Gastrocnemius medialis (tissue), 4 donors: ENCODE measurements at regions not wholly inside any gene's neighbourhood (a gene's known extent, or its start where the extent isn't known, plus 50 kb on each side); places are given as distances from the start of the nearest gene placed in this dataset.

Experiments used
- ATAC-seq, 2 donors: fragments of 150-250 bp; one replicate each; pipeline ENCODE4 v1.9.1; 2016
- DNase-seq, 2 donors: peaks; one replicate each; pipeline ENCODE4 v3.0.0-alpha.2; 2019
- H3K27ac ChIP-seq, 4 donors: fragments of 200-600 bp; sonication (generic); 1 replicate in 1 of 4; 2 replicates in 3 of 4; pipeline ENCODE4 v1.5.1; 2016 to 2018; ENCODE audit warnings: mild to moderate bottlenecking in 2 of 4, moderate library complexity in 1 of 4
- H3K27me3 ChIP-seq, 3 donors: fragments of 200-600 bp; sonication (generic) in 2 of 3; 1 replicate in 1 of 3; 2 replicates in 2 of 3; pipeline versions ENCODE4 v1.5.1 to v1.6.0; 2016 to 2019; ENCODE audit warnings: mild to moderate bottlenecking in 1 of 3, moderate library complexity in 1 of 3
- H3K36me3 ChIP-seq, 2 donors: fragments of 200-600 bp; sonication (generic) in 1 of 2; one replicate each; pipeline ENCODE4 v1.5.1; 2017 to 2018
- H3K4me1 ChIP-seq, 2 donors: fragments of 200-600 bp; sonication (generic) in 1 of 2; one replicate each; pipeline ENCODE4 v1.5.1; 2016 to 2017; ENCODE audit warnings: mild to moderate bottlenecking in 2 of 2
- H3K4me3 ChIP-seq, 4 donors: fragments of 200-600 bp; sonication (generic) in 3 of 4; 1 replicate in 1 of 4; 2 replicates in 3 of 4; pipeline ENCODE4 v1.5.1; 2016 to 2019; ENCODE audit warnings: mild to moderate bottlenecking in 2 of 4
- H3K9me3 ChIP-seq, 3 donors: fragments of 200-600 bp; sonication (generic) in 2 of 3; 1 replicate in 1 of 3; 2 replicates in 2 of 3; pipeline ENCODE4 v1.5.1; 2016 to 2019
- POLR2A ChIP-seq, 2 donors: fragments of 450-650 bp; IDR thresholded peaks; one replicate each; pipeline ENCODE4 v1.6.1; 2017; ENCODE audit warnings: antibody characterized with exemption in 2 of 2, mild to moderate bottlenecking in 2 of 2, moderate library complexity in 2 of 2
- in situ Hi-C, 4 donors: fragments of 200-750 bp; cut with MboI; loops; one replicate each; pipeline versions ENCODE4 v1.15.0 to v1.8.0; 2017; ENCODE audit warnings: low sequenced_read_pairs in 4 of 4
- intact Hi-C: fragments of 100-400 bp; cut with DNase I; formaldehyde crosslinking; loops from one replicate; pipeline ENCODE4 v1.15.1; 2023; ENCODE audit warnings: low total_unique reads
- TF ChIP-seq, protein P1 (sequence below), 5 experiments: fragments of 450-650 bp in 3 of 5; fragments of 200-600 bp in 2 of 5; sonication (generic) in 2 of 5; IDR thresholded peaks in 4 of 5; conservative IDR thresholded peaks in 1 of 5; 1 replicate in 4 of 5; 2 replicates in 1 of 5; pipeline ENCODE4 v1.5.1; 2016 to 2019; ENCODE audit warnings: antibody characterized with exemption in 5 of 5, mild to moderate bottlenecking in 3 of 5, moderate library complexity in 3 of 5

DNA sequence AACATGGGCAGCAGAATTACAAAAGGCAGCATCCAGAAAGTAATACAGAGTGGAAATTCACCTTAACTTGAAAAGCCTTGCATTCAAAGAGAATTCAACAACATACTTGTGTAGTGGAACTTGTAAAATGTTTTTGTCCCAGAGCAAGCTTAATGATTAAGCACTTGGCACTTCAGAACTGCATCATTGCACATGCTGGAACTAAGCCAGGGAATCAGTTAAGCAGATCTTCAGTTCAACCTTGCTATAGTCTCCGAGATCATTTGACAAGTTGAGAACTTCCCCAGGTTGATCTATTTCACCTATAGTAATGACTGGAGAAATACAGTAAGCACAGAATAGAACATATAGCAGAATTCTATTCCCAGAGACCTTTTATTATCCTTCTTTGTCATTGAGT is 1337.2 kb upstream of the NXPH2 start:
- DNase-seq (no peak), ATAC-seq (no peak)
- intact Hi-C loops: no loop called here
- H3K4me3 ChIP-seq: no peak overlapping the region
- no peaks in the 10 kb centered on the region for H3K27me3 ChIP-seq
- no peak overlapping the region for H3K27ac ChIP-seq
- in situ Hi-C loops: no loop called here
- no peaks in the 10 kb centered on the region for H3K9me3 ChIP-seq
- no peaks in the 10 kb centered on the region for H3K4me1 ChIP-seq
- H3K36me3 ChIP-seq: no peaks in the 10 kb centered on the region
- TF ChIP-seq, protein P1, sequence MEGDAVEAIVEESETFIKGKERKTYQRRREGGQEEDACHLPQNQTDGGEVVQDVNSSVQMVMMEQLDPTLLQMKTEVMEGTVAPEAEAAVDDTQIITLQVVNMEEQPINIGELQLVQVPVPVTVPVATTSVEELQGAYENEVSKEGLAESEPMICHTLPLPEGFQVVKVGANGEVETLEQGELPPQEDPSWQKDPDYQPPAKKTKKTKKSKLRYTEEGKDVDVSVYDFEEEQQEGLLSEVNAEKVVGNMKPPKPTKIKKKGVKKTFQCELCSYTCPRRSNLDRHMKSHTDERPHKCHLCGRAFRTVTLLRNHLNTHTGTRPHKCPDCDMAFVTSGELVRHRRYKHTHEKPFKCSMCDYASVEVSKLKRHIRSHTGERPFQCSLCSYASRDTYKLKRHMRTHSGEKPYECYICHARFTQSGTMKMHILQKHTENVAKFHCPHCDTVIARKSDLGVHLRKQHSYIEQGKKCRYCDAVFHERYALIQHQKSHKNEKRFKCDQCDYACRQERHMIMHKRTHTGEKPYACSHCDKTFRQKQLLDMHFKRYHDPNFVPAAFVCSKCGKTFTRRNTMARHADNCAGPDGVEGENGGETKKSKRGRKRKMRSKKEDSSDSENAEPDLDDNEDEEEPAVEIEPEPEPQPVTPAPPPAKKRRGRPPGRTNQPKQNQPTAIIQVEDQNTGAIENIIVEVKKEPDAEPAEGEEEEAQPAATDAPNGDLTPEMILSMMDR (IDR thresholded peaks at IDR 0.05 in 4 of 5, conservative IDR thresholded peaks at IDR 0.05 in 1 of 5): no peak
- no peak for TF ChIP-seq POLR2A (IDR thresholded peaks at IDR 0.05)

DNA sequence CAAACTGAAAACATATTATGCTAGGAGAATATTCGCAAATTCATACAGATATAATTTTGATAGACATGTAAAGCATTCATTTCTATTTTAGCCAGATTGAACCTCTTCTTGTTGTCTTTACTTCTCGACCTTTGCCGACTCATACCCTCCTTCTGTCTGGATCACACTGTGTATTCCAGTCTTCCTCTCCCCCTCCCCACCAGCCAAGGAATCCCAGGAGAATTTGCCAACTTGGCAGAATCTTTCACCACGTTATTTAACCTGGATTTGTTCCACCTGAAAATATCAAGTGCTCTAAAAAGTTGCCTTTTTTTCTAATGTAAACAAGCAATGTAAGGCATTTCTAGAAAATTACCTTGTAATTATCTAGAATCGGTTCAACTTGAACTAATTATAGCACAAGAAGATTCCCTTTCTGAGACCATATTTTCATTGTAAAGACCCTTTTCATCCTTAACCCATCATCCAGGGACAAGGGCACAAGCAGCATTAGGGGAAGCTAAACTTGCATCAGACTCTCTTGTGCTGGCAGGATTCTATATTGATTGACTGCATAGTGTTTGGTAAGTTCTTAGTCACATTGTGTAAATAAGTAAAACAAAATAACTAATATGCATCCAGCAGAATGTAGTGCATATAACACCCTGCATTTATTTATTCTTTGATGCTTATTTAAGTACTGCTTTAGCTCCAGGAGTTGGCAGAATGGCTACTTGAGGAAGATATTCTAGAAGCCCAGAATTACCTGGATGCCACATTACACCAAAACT is 1328.7 kb upstream of the NXPH2 start:
- no peaks in the 10 kb centered on the region for H3K9me3 ChIP-seq
- TF ChIP-seq, protein P1 (IDR thresholded peaks at IDR 0.05 in 4 of 5, conservative IDR thresholded peaks at IDR 0.05 in 1 of 5): no peak
- no peak for TF ChIP-seq POLR2A (IDR thresholded peaks at IDR 0.05)
- ATAC-seq (no peak), DNase-seq (no peak)
- intact Hi-C loops (no loop called here), in situ Hi-C loops (no loop called here)
- no peaks in the 10 kb centered on the region for H3K4me1 ChIP-seq
- H3K27ac ChIP-seq: no peak overlapping the region
- H3K27me3 ChIP-seq: no peaks in the 10 kb centered on the region
- H3K4me3 ChIP-seq: no peak overlapping the region
- no peaks in the 10 kb centered on the region for H3K36me3 ChIP-seq

DNA sequence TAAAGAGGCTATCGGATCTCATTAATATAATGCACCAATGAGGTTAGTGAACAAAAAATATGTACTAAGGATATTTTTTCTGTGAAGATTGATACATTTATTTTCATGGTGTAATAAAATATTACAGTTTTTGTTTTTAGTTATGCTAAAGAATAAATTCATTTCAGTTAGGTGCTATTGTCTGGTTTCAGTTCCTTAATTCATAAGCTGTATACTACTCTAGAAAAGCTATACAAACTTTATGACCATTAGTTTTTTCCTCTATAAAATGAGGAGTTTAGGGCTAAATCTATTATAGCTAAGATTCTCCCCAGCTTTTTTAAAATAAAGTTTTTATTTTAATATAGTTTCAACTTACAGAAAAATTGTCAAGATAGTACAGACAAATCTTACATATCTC is 1311.7 kb upstream of the NXPH2 start:
- H3K4me1 ChIP-seq: no peaks in the 10 kb centered on the region
- ATAC-seq (no peak), DNase-seq (no peak)
- TF ChIP-seq, protein P1 (IDR thresholded peaks at IDR 0.05 in 4 of 5, conservative IDR thresholded peaks at IDR 0.05 in 1 of 5): no peak
- no peak for TF ChIP-seq POLR2A (IDR thresholded peaks at IDR 0.05)
- no peaks in the 10 kb centered on the region for H3K27me3 ChIP-seq
- H3K36me3 ChIP-seq: no peaks in the 10 kb centered on the region
- in situ Hi-C loops: loop anchor here in 1 of 4 donors (25.0 kb wide), 1 partner anchor 770 kb away; no protein-coding TSS in a partner anchor
- intact Hi-C loops: no loop called here
- no peak overlapping the region for H3K4me3 ChIP-seq
- H3K9me3 ChIP-seq: no peaks in the 10 kb centered on the region
- H3K27ac ChIP-seq: no peak overlapping the region

DNA sequence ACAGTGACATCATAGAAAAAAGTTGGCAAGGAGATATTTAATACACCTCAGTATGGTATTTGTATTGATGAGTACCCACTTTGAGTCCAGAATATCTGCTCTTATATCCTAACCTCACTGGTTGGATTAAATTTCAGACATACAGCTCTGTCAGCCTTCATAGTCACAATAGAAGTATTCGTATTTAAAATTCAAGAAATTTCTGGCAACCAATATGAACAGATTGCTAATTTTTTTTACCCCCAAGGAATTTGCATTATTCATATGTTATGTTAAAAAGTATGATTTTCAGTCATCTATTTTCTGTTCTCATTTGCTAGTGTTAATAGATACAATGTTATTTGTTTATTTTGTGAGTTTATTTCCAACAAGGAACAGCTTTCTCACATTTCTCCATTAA is 1306.8 kb upstream of the NXPH2 start:
- Histone ChIP-seq H3K4me3 (no peak overlapping the region), H3K36me3 (no peaks in the 10 kb centered on the region), H3K27ac (no peak overlapping the region), H3K4me1 (no peaks in the 10 kb centered on the region), H3K27me3 (no peaks in the 10 kb centered on the region), H3K9me3 (no peaks in the 10 kb centered on the region)
- in situ Hi-C loops (loop anchor here in 1 of 4 donors (25.0 kb wide), 1 partner anchor 775 kb away; no protein-coding TSS in a partner anchor), intact Hi-C loops (no loop called here)
- ATAC-seq: no peak
- TF ChIP-seq, protein P1 (IDR thresholded peaks at IDR 0.05 in 4 of 5, conservative IDR thresholded peaks at IDR 0.05 in 1 of 5): no peak
- TF ChIP-seq POLR2A (IDR thresholded peaks at IDR 0.05): no peak
- no peak for DNase-seq
